OCI-LY1 (cell line): ENCODE measurements at regions not wholly inside any gene's neighbourhood (a gene's known extent, or its start where the extent isn't known, plus 50 kb on each side); places are given as distances from the start of the nearest gene placed in this dataset.
"Not testable (repeated sequence)": the region's sequence is repeated elsewhere in the genome, so short reads cannot be mapped to it uniquely, and the experiment has no call there.

Experiments used
- H2AFZ ChIP-seq: fragments of 200-600 bp; sonication (generic), shearing (Covaris generic); 2 replicates; pipeline ENCODE4 v1.6.0; 2014; ENCODE audit warnings: antibody characterized with exemption, mild to moderate bottlenecking, low read length
- H3F3A ChIP-seq: fragments of 200-600 bp; sonication (generic), shearing (Covaris generic); 2 replicates; pipeline ENCODE4 v1.6.0; 2014; ENCODE audit warnings: mild to moderate bottlenecking, antibody characterized with exemption, low read length, moderate library complexity; ENCODE audit not compliant: insufficient read depth
- H3K27ac ChIP-seq: fragments of 200-600 bp; sonication (generic); 2 replicates; pipeline ENCODE4 v1.5.1; 2014; ENCODE audit warnings: low read length, mixed run types, mild to moderate bottlenecking, low read depth; ENCODE audit not compliant: poor library complexity, severe bottlenecking
- H3K27me3 ChIP-seq: fragments of 200-600 bp; sonication (generic); 2 replicates; pipeline ENCODE4 v1.6.0; 2014; ENCODE audit warnings: antibody characterized with exemption, mild to moderate bottlenecking, low read length, moderate library complexity; ENCODE audit not compliant: insufficient read depth
- H3K36me3 ChIP-seq: fragments of 200-600 bp; sonication (generic); 2 replicates; pipeline ENCODE4 v1.6.1; 2014; ENCODE audit warnings: mild to moderate bottlenecking, antibody characterized with exemption, low read length, moderate library complexity, mixed read lengths; ENCODE audit not compliant: insufficient read depth
- H3K4me1 ChIP-seq: fragments of 200-600 bp; sonication (generic); 2 replicates; pipeline ENCODE4 v1.5.1; 2014; ENCODE audit warnings: mild to moderate bottlenecking, low read length, moderate library complexity; ENCODE audit not compliant: insufficient read depth, severe bottlenecking
- H3K4me2 ChIP-seq: fragments of 200-600 bp; sonication (generic), shearing (Covaris generic); 2 replicates; pipeline ENCODE4 v1.6.1; 2014; ENCODE audit warnings: low read length
- H3K4me3 ChIP-seq: fragments of 200-600 bp; sonication (generic); 2 replicates; pipeline ENCODE4 v1.5.1; 2014; ENCODE audit warnings: low read length, low read depth, mild to moderate bottlenecking, mixed read lengths; ENCODE audit not compliant: poor library complexity, severe bottlenecking
- H3K79me2 ChIP-seq: fragments of 200-600 bp; shearing (Covaris generic); 2 replicates; pipeline ENCODE4 v1.6.1; 2016; ENCODE audit warnings: mixed run types, low read length, mixed read lengths; ENCODE audit not compliant: insufficient read depth
- H3K9ac ChIP-seq: fragments of 200-600 bp; sonication (generic), shearing (Covaris generic); 2 replicates; pipeline ENCODE4 v1.6.1; 2014; ENCODE audit warnings: mild to moderate bottlenecking, low read length, mixed read lengths
- H3K9me2 ChIP-seq: fragments of 200-600 bp; sonication (generic), shearing (Covaris generic); 2 replicates; pipeline ENCODE4 v1.6.1; 2014; ENCODE audit warnings: low read depth, mild to moderate bottlenecking, low read length, mixed read lengths
- H3K9me3 ChIP-seq: fragments of 200-600 bp; shearing (Covaris generic); 2 replicates; pipeline ENCODE4 v1.6.1; 2014; ENCODE audit warnings: low read length, mixed read lengths
- H4K20me1 ChIP-seq: fragments of 200-600 bp; sonication (generic), shearing (Covaris generic); 2 replicates; pipeline ENCODE4 v1.6.0; 2016; ENCODE audit warnings: mild to moderate bottlenecking, low read length; ENCODE audit not compliant: insufficient read depth
- EZH2 ChIP-seq: fragments of 200-600 bp; sonication (generic), shearing (Covaris generic); IDR thresholded peaks from 2 replicates; pipeline ENCODE4 v1.8.0; 2017; ENCODE audit warnings: borderline replicate concordance, mixed run types, mild to moderate bottlenecking, antibody characterized with exemption, low read length, moderate library complexity, mixed read lengths
- TF ChIP-seq, protein P1 (sequence below): fragments of 200-600 bp; sonication (generic), shearing (Covaris generic); IDR thresholded peaks from 2 replicates; pipeline ENCODE4 v1.5.1; 2017; ENCODE audit warnings: mild to moderate bottlenecking, antibody characterized with exemption, low read length, moderate library complexity, mixed read lengths

DNA sequence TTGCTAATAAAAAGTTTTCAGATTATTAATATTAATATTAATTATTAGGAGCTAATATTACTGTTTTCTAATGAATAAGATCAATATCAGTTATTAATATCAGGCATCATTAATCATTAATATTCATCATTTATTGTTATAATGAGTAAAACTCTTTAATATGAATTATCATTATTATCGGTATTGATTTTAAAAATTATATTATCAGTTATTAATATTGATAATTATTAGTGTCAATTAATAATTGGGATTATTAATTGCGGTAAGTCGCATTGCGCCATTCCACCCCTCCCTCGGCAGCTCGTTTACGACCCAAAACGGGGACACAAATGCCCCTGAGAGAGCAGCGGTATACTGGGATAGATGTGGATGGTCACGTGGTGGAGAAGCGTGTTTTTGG lies 70.4 kb upstream of the HMX1 start:
- not testable (repeated sequence) for H4K20me1 ChIP-seq, H3K9me2 ChIP-seq, H3F3A ChIP-seq, H3K4me1 ChIP-seq, H3K4me3 ChIP-seq, H3K9ac ChIP-seq, H2AFZ ChIP-seq, H3K27ac ChIP-seq, H3K9me3 ChIP-seq, H3K36me3 ChIP-seq, H3K27me3 ChIP-seq, H3K4me2 ChIP-seq, H3K79me2 ChIP-seq

DNA sequence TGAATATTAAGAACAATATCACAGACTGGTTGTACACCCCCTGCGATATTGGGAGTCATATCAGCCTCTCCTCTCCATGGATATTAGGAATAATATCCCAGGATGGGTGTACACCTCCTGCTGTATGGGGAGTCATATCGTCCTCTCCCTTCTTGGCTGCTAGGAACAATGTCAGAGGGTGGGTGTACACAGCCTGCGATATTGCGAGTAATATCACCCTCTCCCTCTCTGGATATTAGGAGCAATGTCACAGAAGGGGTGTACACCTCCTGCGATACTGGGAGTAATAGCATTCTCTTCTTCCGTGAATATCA lies 69.8 kb upstream of the HMX1 start:
- H4K20me1 ChIP-seq, H3K9me3 ChIP-seq, H3K27me3 ChIP-seq, H3K4me1 ChIP-seq, H3K9me2 ChIP-seq, H3K27ac ChIP-seq, H3F3A ChIP-seq, H3K36me3 ChIP-seq, H3K9ac ChIP-seq, H3K79me2 ChIP-seq, H2AFZ ChIP-seq, H3K4me2 ChIP-seq, H3K4me3 ChIP-seq: not testable (repeated sequence)

DNA sequence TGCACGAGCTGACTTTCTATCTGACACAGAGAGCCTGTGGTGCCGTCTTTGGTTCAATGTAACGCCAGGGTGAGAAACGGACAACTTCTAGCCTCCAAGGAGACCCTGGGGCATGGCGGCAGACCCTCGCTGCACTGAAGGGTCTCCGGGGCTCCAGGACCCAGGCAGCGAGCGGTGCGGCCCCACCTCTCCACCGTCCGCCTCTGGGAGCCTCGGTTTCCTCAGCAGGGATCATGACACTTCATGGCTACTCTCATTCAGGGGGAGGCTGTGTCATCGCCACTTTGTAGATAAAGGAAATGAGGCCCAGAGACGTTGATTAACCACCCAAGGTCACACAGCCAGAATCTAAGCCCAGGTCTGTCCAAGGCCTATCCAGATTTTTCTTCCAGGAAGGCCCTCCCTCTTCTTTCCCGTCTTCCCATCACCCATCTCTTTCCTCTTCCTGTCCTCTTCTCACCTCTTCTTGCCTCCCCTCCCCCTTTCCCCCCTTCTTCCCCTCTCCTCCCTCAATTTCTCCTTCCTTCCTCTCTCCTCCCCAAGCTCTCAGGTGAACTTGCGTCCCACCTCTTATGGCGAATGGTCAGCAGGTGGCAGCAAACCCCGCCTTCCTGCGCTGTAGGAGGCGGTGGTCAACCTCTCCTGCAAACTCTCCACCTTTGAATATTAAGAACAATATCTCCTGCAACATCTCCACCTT lies 69.3 kb upstream of the HMX1 start:
- Histone ChIP-seq H3K4me3 (no peak overlapping the region), H3K36me3 (no peaks in the 10 kb centered on the region), H3K27me3 (no peaks in the 10 kb centered on the region), H3K9ac (no peak overlapping the region), H3K27ac (no peak overlapping the region), H3K4me2 (no peak overlapping the region), H3K4me1 (no peaks in the 10 kb centered on the region), H4K20me1 (no peaks in the 10 kb centered on the region), H3K9me3 (no peaks in the 10 kb centered on the region), H3K9me2 (no peaks in the 10 kb centered on the region), H2AFZ (no peak overlapping the region), H3F3A (no peaks in the 10 kb centered on the region), H3K79me2 (no peaks in the 10 kb centered on the region)
- TF ChIP-seq EZH2, result no peak
- TF ChIP-seq, protein P1, sequence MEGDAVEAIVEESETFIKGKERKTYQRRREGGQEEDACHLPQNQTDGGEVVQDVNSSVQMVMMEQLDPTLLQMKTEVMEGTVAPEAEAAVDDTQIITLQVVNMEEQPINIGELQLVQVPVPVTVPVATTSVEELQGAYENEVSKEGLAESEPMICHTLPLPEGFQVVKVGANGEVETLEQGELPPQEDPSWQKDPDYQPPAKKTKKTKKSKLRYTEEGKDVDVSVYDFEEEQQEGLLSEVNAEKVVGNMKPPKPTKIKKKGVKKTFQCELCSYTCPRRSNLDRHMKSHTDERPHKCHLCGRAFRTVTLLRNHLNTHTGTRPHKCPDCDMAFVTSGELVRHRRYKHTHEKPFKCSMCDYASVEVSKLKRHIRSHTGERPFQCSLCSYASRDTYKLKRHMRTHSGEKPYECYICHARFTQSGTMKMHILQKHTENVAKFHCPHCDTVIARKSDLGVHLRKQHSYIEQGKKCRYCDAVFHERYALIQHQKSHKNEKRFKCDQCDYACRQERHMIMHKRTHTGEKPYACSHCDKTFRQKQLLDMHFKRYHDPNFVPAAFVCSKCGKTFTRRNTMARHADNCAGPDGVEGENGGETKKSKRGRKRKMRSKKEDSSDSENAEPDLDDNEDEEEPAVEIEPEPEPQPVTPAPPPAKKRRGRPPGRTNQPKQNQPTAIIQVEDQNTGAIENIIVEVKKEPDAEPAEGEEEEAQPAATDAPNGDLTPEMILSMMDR, result peak; percentile 25; the same call in 1 of the 2 replicates

DNA sequence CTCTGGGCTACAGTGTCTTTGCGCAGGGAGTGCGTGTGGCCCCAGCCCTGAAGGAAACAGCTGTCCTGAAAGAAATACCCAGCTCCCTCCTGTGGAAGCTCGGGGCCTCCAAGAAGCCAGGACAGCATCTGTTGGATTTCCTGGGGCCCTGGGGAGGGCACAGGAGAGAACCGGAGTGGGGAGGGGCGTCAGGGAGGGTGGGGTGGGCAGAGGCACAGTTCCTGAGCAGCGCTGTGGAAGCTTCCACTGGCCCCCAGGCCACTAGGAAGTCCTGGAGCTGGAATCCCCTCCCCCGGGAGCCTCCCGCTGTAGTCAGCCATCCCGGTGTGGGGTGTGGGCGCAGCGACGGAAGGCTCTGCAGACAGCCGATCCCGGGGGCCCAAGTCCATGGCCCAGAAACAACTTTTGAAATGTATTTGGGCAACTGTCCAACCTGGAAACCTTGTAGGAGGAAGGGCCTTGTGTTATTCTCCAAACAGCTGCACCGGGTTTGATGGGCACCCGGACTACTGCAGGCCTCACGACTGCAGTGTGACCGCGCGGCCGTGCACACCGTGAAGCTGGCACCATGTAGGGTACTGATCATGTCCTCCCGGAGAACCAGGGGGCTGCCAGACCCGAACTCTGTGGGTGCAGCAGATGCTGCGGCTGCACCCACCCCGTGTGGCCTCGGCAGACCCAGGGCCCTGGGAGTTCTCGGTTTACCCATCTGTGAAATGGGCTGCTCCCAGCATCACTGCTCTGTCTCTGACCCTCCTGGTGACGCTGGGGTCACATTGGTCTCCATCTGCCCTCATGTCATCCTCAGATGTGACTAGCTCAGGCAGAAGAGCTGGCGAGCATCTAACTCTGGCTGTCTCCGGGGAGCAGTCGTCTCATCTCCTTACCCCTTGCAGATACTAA lies 68.5 kb upstream of the HMX1 start:
- no peaks in the 10 kb centered on the region for H4K20me1 ChIP-seq
- no peak overlapping the region for H3K4me3 ChIP-seq
- H3K79me2 ChIP-seq, result no peaks in the 10 kb centered on the region
- H3K27me3 ChIP-seq, result no peaks in the 10 kb centered on the region
- H2AFZ ChIP-seq, result no peak overlapping the region
- no peak overlapping the region for H3K27ac ChIP-seq
- TF ChIP-seq EZH2, result no peak
- TF ChIP-seq, protein P1, result no peak
- H3K36me3 ChIP-seq, result no peaks in the 10 kb centered on the region
- no peaks in the 10 kb centered on the region for H3K4me1 ChIP-seq
- H3K4me2 ChIP-seq, result no peak overlapping the region
- no peaks in the 10 kb centered on the region for H3K9me3 ChIP-seq
- H3K9me2 ChIP-seq, result no peaks in the 10 kb centered on the region
- H3K9ac ChIP-seq, result no peak overlapping the region
- H3F3A ChIP-seq, result no peaks in the 10 kb centered on the region
